AG09319 (cell line): ENCODE measurements at regions not wholly inside any gene's neighbourhood (a gene's known extent, or its start where the extent isn't known, plus 50 kb on each side); places are given as distances from the start of the nearest gene placed in this dataset.
"Not testable (repeated sequence)": the region's sequence is repeated elsewhere in the genome, so short reads cannot be mapped to it uniquely, and the experiment has no call there.

Experiments used
- DNase-seq: peaks from one replicate; pipeline ENCODE4 v3.0.0-alpha.2; 2010; ENCODE audit warnings: low read depth; ENCODE audit errors: extremely low read depth
- CTCF ChIP-seq: IDR thresholded peaks from 2 replicates; pipeline ENCODE4 v1.5.1; 2011; ENCODE audit warnings: low read depth, mild to moderate bottlenecking, inconsistent platforms, low read length, moderate library complexity

GRCh38 chr3:145678401-145678800, 482.6 kb downstream of the PLOD2 start:
- DNase-seq: no peak
- TF ChIP-seq CTCF: no peak

- no peak for TF ChIP-seq CTCF
- no peak for DNase-seq
Measured at GRCh38 chr3:145681181-145681580, 479.8 kb downstream of the PLOD2 start.

GRCh38 chr3:145687978-145688377, 473.0 kb downstream of the PLOD2 start:
- DNase-seq: not testable (repeated sequence)

GRCh38 chr3:145692751-145693150, 468.2 kb downstream of the PLOD2 start:
- DNase-seq: no peak

GRCh38 chr3:145696011-145696410, 465.0 kb downstream of the PLOD2 start:
- TF ChIP-seq CTCF: no peak
- DNase-seq: no peak

More at GRCh38 chr3:145692751-145693150, 468.2 kb downstream of the PLOD2 start:
- no peak for TF ChIP-seq CTCF

- no peak for DNase-seq
- TF ChIP-seq CTCF: no peak
Measured at GRCh38 chr3:145698250-145698649, 462.7 kb downstream of the PLOD2 start.

GRCh38 chr3:145698749-145699148, 462.2 kb downstream of the PLOD2 start:
- no peak for DNase-seq

GRCh38 chr3:145704020-145704419, 457.0 kb downstream of the PLOD2 start:
- TF ChIP-seq CTCF: no peak
- no peak for DNase-seq

More at GRCh38 chr3:145698749-145699148, 462.2 kb downstream of the PLOD2 start:
- TF ChIP-seq CTCF: no peak

- DNase-seq: not testable (repeated sequence)
Measured at GRCh38 chr3:145709779-145710178, 451.2 kb downstream of the PLOD2 start.
